ENCODE measurements at regions not wholly inside any gene's neighbourhood (a gene's known extent, or its start where the extent isn't known, plus 50 kb on each side); places are given as distances from the start of the nearest gene placed in this dataset.

GRCh38 chr11:23995891-23996290, 501.0 kb upstream of the LUZP2 start:
- TF ChIP-seq CTCF (IDR thresholded peaks at IDR 0.05) (no peak), POLR2A (IDR thresholded peaks at IDR 0.05) (no peak)

Data from esophagus squamous epithelium (tissue), 4 donors.